ENCODE measurements at regions not wholly inside any gene's neighbourhood (a gene's known extent, or its start where the extent isn't known, plus 50 kb on each side); places are given as distances from the start of the nearest gene placed in this dataset.
A peak's percentile ranks its signal among the peaks of the same experiment; 100 is the strongest.
"Not testable (repeated sequence)": the region's sequence is repeated elsewhere in the genome, so short reads cannot be mapped to it uniquely, and the experiment has no call there.

DNA sequence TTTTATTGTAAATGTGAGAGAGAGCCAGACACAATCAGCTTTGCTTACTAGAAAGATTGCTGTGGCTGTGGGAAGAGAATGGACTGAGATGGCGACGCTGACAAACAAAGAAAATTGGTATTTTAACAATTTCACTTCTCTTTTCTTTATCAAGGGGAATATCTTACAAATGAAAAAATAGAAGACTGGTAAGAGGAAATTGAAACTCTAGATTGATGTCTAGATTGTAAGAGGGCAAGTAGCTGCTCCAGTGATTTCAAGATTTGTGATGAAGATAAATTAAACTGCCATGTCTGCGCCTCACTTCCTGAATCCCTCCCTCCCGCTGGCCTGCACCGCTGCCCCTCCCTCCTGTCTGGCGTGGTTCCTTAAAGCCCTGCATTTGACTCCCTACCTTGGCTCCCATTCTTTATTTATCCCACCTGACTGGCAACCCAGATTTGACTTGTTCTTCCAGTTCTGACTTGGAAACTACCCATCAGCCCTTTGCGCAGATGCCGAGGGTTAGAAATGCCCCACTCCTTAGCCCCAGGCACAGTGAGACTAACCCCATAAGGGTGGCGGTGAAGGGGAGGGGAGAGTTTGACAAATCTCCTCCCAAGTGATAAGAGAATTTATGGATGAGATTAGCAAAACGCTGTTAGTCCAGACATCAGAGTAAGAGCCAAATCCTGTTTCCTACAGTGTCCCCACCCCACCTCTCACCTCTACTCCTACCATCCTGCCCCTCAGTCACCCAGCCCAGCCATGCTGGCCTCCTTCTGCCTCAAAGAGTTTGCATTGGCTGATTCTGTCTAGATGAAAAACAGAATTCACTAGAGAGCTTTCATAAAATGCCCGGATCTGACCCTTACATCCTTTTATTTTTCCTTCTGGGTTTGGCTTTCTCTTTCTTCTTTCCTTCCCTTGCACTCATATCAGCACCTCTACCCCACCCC lies 125.3 kb upstream of the ATF7IP start:
- H3K9me3 ChIP-seq (ENCODE audit: low read length) = no peaks in the 10 kb centered on the region
- peak overlapping the region; percentile 51 for H3K4me3 ChIP-seq (ENCODE audit: low read length)
- H3K4me1 ChIP-seq (ENCODE audit: insufficient read depth, low read length) = peaks cover 18% of the 10 kb centered on the region
- no peaks in the 10 kb centered on the region for H3K36me3 ChIP-seq (ENCODE audit: low read depth, low read length)
- no TSS peak for BruUV-seq (replicated peaks)
- H3F3A ChIP-seq (ENCODE audit: low read length, unreplicated experiment) = no peaks in the 10 kb centered on the region
- H3K9ac ChIP-seq (ENCODE audit: low read length) = peak overlapping the region; percentile 42
- H2AFZ ChIP-seq (ENCODE audit: low read length) = peak overlapping the region; percentile 60
- POLR2A ChIA-PET (ENCODE audit: unreplicated experiment) = no interaction called here
- H3K27me3 ChIP-seq (ENCODE audit: low read length) = no peaks in the 10 kb centered on the region
- intact Hi-C loops (cut with micrococcal nuclease) = loop anchor here (1.0 to 5.0 kb wide), 4 partner anchors 17 to 425 kb away; no protein-coding TSS in a partner anchor
- H3K9me2 ChIP-seq (replicated peaks; ENCODE audit: low read length) = no peaks in the 10 kb centered on the region
- H3K4me2 ChIP-seq (ENCODE audit: low read length) = peak overlapping the region; percentile 64
- peak overlapping the region; percentile 70 for H3K27ac ChIP-seq (ENCODE audit: low read length)
- H3K79me2 ChIP-seq (ENCODE audit: low read length) = no peaks in the 10 kb centered on the region
- peak; percentile 75 for ATAC-seq
- CTCF ChIA-PET = interaction anchor here (0.6 to 1.7 kb wide), 3 partner anchors 177 to 214 kb away, joined by 4 to 5 read pairs (median 4); no protein-coding TSS in a partner anchor
- DNase-seq = peak; percentile 79
- no peak for TF ChIP-seq EZH2phosphoT487 (IDR thresholded peaks at IDR 0.05; ENCODE audit: borderline replicate concordance, low read length)
- no peak for TF ChIP-seq EZH2 (IDR thresholded peaks at IDR 0.05; ENCODE audit: low read length, unreplicated experiment)
- TF ChIP-seq, protein P1, sequence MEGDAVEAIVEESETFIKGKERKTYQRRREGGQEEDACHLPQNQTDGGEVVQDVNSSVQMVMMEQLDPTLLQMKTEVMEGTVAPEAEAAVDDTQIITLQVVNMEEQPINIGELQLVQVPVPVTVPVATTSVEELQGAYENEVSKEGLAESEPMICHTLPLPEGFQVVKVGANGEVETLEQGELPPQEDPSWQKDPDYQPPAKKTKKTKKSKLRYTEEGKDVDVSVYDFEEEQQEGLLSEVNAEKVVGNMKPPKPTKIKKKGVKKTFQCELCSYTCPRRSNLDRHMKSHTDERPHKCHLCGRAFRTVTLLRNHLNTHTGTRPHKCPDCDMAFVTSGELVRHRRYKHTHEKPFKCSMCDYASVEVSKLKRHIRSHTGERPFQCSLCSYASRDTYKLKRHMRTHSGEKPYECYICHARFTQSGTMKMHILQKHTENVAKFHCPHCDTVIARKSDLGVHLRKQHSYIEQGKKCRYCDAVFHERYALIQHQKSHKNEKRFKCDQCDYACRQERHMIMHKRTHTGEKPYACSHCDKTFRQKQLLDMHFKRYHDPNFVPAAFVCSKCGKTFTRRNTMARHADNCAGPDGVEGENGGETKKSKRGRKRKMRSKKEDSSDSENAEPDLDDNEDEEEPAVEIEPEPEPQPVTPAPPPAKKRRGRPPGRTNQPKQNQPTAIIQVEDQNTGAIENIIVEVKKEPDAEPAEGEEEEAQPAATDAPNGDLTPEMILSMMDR (conservative IDR thresholded peaks at IDR 0.05; ENCODE audit: low read depth, low read length) = no peak
- no peaks in the 10 kb centered on the region for H4K20me1 ChIP-seq (ENCODE audit: low read length)

DNA sequence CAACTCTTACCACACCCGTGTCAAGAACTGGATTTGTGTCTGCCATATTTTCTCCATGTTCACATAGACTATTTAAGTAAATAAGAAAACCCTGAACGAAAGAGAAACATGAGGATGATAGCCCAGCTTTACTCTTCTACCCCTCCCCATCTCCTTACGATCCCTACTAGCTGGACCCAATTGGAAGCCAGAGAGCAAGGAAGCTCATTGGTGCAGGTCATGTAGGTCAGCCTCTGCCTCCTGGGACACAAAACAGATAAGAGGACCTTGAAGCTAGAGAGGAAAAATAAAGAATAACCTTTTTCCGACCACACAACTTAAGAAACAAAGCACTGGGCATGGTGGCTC lies 124.6 kb upstream of the ATF7IP start:
- Histone ChIP-seq H3K9me3 (ENCODE audit: low read length) (no peaks in the 10 kb centered on the region), H3K79me2 (ENCODE audit: low read length) (no peaks in the 10 kb centered on the region), H3K9me2 (replicated peaks; ENCODE audit: low read length) (no peaks in the 10 kb centered on the region), H3K9ac (ENCODE audit: low read length) (0 out of 2 replicates have a peak overlapping the region, but pooled peaks have one; percentile 6), H3K27ac (ENCODE audit: low read length) (peak overlapping the region; percentile 70), H3K36me3 (ENCODE audit: low read depth, low read length) (no peaks in the 10 kb centered on the region), H3F3A (ENCODE audit: low read length, unreplicated experiment) (no peaks in the 10 kb centered on the region), H3K4me3 (ENCODE audit: low read length) (no peak overlapping the region), H3K4me1 (ENCODE audit: insufficient read depth, low read length) (peaks cover 18% of the 10 kb centered on the region), H3K4me2 (ENCODE audit: low read length) (peak overlapping the region; percentile 64; the same call in 1 of the 2 replicates), H3K27me3 (ENCODE audit: low read length) (no peaks in the 10 kb centered on the region), H4K20me1 (ENCODE audit: low read length) (no peaks in the 10 kb centered on the region), H2AFZ (ENCODE audit: low read length) (peak overlapping the region; percentile 60; the same call in 1 of the 2 replicates)
- ATAC-seq (no peak), DNase-seq (no peak)
- intact Hi-C loops (cut with micrococcal nuclease) = no loop called here
- BruUV-seq (replicated peaks) = no TSS peak
- POLR2A ChIA-PET (ENCODE audit: unreplicated experiment) = no interaction called here
- CTCF ChIA-PET = interaction anchor here (0.6 to 1.7 kb wide), 2 partner anchors 177 to 208 kb away, joined by 4 to 5 read pairs; no protein-coding TSS in a partner anchor
- TF ChIP-seq EZH2 (IDR thresholded peaks at IDR 0.05; ENCODE audit: low read length, unreplicated experiment) (no peak), EZH2phosphoT487 (IDR thresholded peaks at IDR 0.05; ENCODE audit: borderline replicate concordance, low read length) (no peak)
- TF ChIP-seq, protein P1 (conservative IDR thresholded peaks at IDR 0.05; ENCODE audit: low read depth, low read length) = no peak

DNA sequence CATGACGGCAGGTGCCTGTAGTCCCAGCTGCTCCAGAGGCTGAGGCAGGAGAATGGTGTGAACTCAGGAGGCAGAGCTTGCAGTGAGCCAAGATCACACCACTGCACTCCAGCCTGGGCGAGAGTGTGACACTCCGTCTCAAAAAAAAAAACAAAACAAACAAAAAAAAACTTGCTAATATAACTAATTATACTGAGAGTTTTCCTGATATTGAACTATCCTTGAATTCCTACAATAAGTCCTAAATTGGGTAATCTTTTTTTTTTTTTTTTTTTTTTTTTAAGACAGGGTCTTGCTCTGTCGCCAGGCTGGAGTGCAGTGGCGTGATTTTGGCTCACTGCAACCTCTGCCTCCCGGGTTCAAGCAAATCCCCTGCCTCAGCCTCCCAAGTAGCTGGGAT lies 122.7 kb upstream of the ATF7IP start:
- H3K4me3 ChIP-seq (ENCODE audit: low read length); CTCF ChIA-PET; DNase-seq; H3K36me3 ChIP-seq (ENCODE audit: low read depth, low read length); BruUV-seq (replicated peaks); H3K9me2 ChIP-seq (replicated peaks; ENCODE audit: low read length); H3K9me3 ChIP-seq (ENCODE audit: low read length); H3K4me2 ChIP-seq (ENCODE audit: low read length); H3K9ac ChIP-seq (ENCODE audit: low read length); H3K27ac ChIP-seq (ENCODE audit: low read length); H2AFZ ChIP-seq (ENCODE audit: low read length); H3K79me2 ChIP-seq (ENCODE audit: low read length); ATAC-seq; intact Hi-C loops (cut with micrococcal nuclease); POLR2A ChIA-PET (ENCODE audit: unreplicated experiment); H3F3A ChIP-seq (ENCODE audit: low read length, unreplicated experiment); H4K20me1 ChIP-seq (ENCODE audit: low read length); H3K27me3 ChIP-seq (ENCODE audit: low read length): not testable (repeated sequence)
- peaks cover 18% of the 10 kb centered on the region for H3K4me1 ChIP-seq (ENCODE audit: insufficient read depth, low read length)
